ENCODE measurements at regions not wholly inside any gene's neighbourhood (a gene's known extent, or its start where the extent isn't known, plus 50 kb on each side); places are given as distances from the start of the nearest gene placed in this dataset.
"Not testable (repeated sequence)": the region's sequence is repeated elsewhere in the genome, so short reads cannot be mapped to it uniquely, and the experiment has no call there.

GRCh38 chr18:29982218-29982617 is 1060.3 kb downstream of the DSC3 start:
- no peak for DNase-seq

- no peak for DNase-seq
Measured at GRCh38 chr18:29979881-29980280, 1062.7 kb downstream of the DSC3 start.

GRCh38 chr18:29969876-29970275 is 1072.7 kb downstream of the DSC3 start:
- DNase-seq, result no peak

GRCh38 chr18:29962579-29962978 is 1080.0 kb downstream of the DSC3 start:
- DNase-seq, result no peak

GRCh38 chr18:29960539-29960938 is 1082.0 kb downstream of the DSC3 start:
- no peak for DNase-seq

GRCh38 chr18:29930231-29930630 is 1112.3 kb downstream of the DSC3 start:
- no peak for DNase-seq

GRCh38 chr18:29928081-29928480 is 1114.5 kb downstream of the DSC3 start:
- peak; percentile 53 for DNase-seq

- no peak for DNase-seq
Measured at GRCh38 chr18:29925566-29925965, 1117.0 kb downstream of the DSC3 start.

GRCh38 chr18:29912351-29912750 is 1130.2 kb downstream of the DSC3 start:
- DNase-seq, result no peak

- peak; percentile 10 for DNase-seq
Measured at GRCh38 chr18:29892960-29893558, 1149.5 kb downstream of the DSC3 start.

- no peak for DNase-seq
Measured at GRCh38 chr18:29883114-29883513, 1159.4 kb downstream of the DSC3 start.

- DNase-seq, result no peak
Measured at GRCh38 chr18:29882620-29883019, 1159.9 kb downstream of the DSC3 start.

GRCh38 chr18:29879763-29880162 is 1162.8 kb downstream of the DSC3 start:
- DNase-seq, result no peak

- peak; percentile 38 for DNase-seq
Measured at GRCh38 chr18:29874519-29875098, 1167.9 kb downstream of the DSC3 start.

GRCh38 chr18:29873211-29873610 is 1169.3 kb downstream of the DSC3 start:
- DNase-seq, result no peak

GRCh38 chr18:29871246-29871645 is 1171.3 kb downstream of the DSC3 start:
- no peak for DNase-seq

- DNase-seq, result no peak
Measured at GRCh38 chr18:29862824-29863223, 1179.7 kb downstream of the DSC3 start.

- DNase-seq, result no peak
Measured at GRCh38 chr18:29855637-29856036, 1186.9 kb downstream of the DSC3 start.

GRCh38 chr18:29853126-29853525 is 1189.4 kb downstream of the DSC3 start:
- no peak for DNase-seq

GRCh38 chr18:29849144-29849543 is 1193.4 kb downstream of the DSC3 start:
- no peak for DNase-seq

- DNase-seq, result no peak
Measured at GRCh38 chr18:29841631-29842030, 1200.9 kb downstream of the DSC3 start.

- no peak for DNase-seq
Measured at GRCh38 chr18:29840089-29840488, 1202.5 kb downstream of the DSC3 start.

- DNase-seq, result not testable (repeated sequence)
Measured at GRCh38 chr18:29838961-29839360, 1203.6 kb downstream of the DSC3 start.

GRCh38 chr18:29838556-29838955 is 1204.0 kb downstream of the DSC3 start:
- DNase-seq, result no peak

GRCh38 chr18:29823671-29824070 is 1218.9 kb downstream of the DSC3 start:
- no peak for DNase-seq
